HCT116 (cell line): ENCODE measurements at regions not wholly inside any gene's neighbourhood (a gene's known extent, or its start where the extent isn't known, plus 50 kb on each side); places are given as distances from the start of the nearest gene placed in this dataset.

Source experiments
- ATAC-seq: fragments of 200-7000 bp; cut with Tn5 transposase; 2 replicates; pipeline ENCODE4 v1.9.1; 2020; ENCODE audit warnings: mild to moderate bottlenecking, moderate library complexity
- BruUV-seq: library from RNA; stranded (reverse); fragments of 400-500 nt; replicated peaks from 2 replicates; lab custom pipeline; 2021; lab: Mats Ljungman, UMichigan
- CTCF ChIA-PET: fragments of 300-600 bp; sonication (Branson Sonifier 250); formaldehyde crosslinking; loops from one replicate; lab custom pipeline; 2021; ENCODE audit warnings: antibody characterized with exemption; lab: Charles Lee
- POLR2A ChIA-PET: fragments of 300-600, 350-600 bp; sonication (Branson Sonifier 250); formaldehyde crosslinking; loops from one replicate; lab custom pipeline; 2021; ENCODE audit warnings: antibody characterized with exemption; lab: Charles Lee
- RAD21 ChIA-PET, 2 experiments: fragments of 300-600 bp; sonication (Branson Sonifier 250); formaldehyde crosslinking; loops; one replicate each; lab custom pipeline; 2023; ENCODE audit warnings: low total read pairs in 2 of 2; ENCODE audit not compliant: uncharacterized antibody in 2 of 2, unreplicated experiment in 2 of 2, low non-redundant PET in 1 of 2; lab: Charles Lee
- DNase-seq: peaks from one replicate; pipeline ENCODE4 v3.0.0-alpha.2; 2010; ENCODE audit warnings: low read depth, low spot score
- H2AFZ ChIP-seq: fragments of 200-600 bp; shearing (Covaris generic), sonication (generic); 2 replicates; pipeline ENCODE4 v1.6.1; 2017; ENCODE audit warnings: low read depth, mixed run types, mixed read lengths, antibody characterized with exemption, low read length; ENCODE audit not compliant: poor library complexity, severe bottlenecking
- H3K27ac ChIP-seq: 2 replicates; pipeline ENCODE4 v1.5.1; 2012; ENCODE audit warnings: low read depth, low read length
- H3K27me3 ChIP-seq: fragments of 200-600 bp; sonication (generic); 2 replicates; pipeline ENCODE4 v1.6.1; 2016; ENCODE audit warnings: mixed run types, low read length, mixed read lengths; ENCODE audit not compliant: insufficient read depth
- H3K36me3 ChIP-seq, 2 experiments: fragments of 200-500 bp in 1 of 2; fragments of 200-600 bp in 1 of 2; sonication (Bioruptor generic) in 1 of 2; sonication (generic) in 1 of 2; 2 replicates each; pipeline versions ENCODE4 v1.5.1 to v1.6.1; 2014 to 2016; ENCODE audit warnings: low read length in 2 of 2, inconsistent platforms in 1 of 2, mixed read lengths in 1 of 2, mixed run types in 1 of 2; ENCODE audit not compliant: insufficient read depth in 2 of 2, control insufficient read depth in 1 of 2
- H3K4me1 ChIP-seq, 2 experiments: fragments of 200-600 bp in 1 of 2; sonication (generic) in 1 of 2; 2 replicates each; pipeline versions ENCODE4 v1.5.1 to v1.6.1; 2012 to 2017; ENCODE audit warnings: low read length in 2 of 2, inconsistent platforms in 1 of 2, mild to moderate bottlenecking in 1 of 2, mixed read lengths in 1 of 2, mixed run types in 1 of 2, moderate library complexity in 1 of 2; ENCODE audit not compliant: insufficient read depth in 2 of 2, control insufficient read depth in 1 of 2
- H3K4me2 ChIP-seq: fragments of 200-600 bp; sonication (generic); 2 replicates; pipeline ENCODE4 v1.6.1; 2017; ENCODE audit warnings: mixed run types, low read length, mixed read lengths
- H3K4me3 ChIP-seq, 2 experiments: fragments of 200-600 bp in 1 of 2; sonication (generic) in 1 of 2; replicated peaks in 1 of 2; 2 replicates each; pipeline ENCODE4 v1.5.1; 2011 to 2016; ENCODE audit warnings: low read length in 2 of 2, control low read depth in 1 of 2, low read depth in 1 of 2, mild to moderate bottlenecking in 1 of 2, mixed read lengths in 1 of 2, mixed run types in 1 of 2
- H3K79me2 ChIP-seq: fragments of 200-600 bp; sonication (generic); 2 replicates; pipeline ENCODE4 v1.6.1; 2017; ENCODE audit warnings: mild to moderate bottlenecking, mixed run types, low read length, moderate library complexity, mixed read lengths; ENCODE audit not compliant: insufficient read depth
- H3K9ac ChIP-seq: fragments of 200-600 bp; sonication (generic); 2 replicates; pipeline ENCODE4 v1.6.1; 2016; ENCODE audit warnings: low read length, mixed read lengths
- H3K9me2 ChIP-seq: fragments of 200-600 bp; sonication (generic), shearing (Covaris generic); 2 replicates; pipeline ENCODE4 v1.6.1; 2017; ENCODE audit warnings: mixed run types, mild to moderate bottlenecking, moderate library complexity; ENCODE audit not compliant: insufficient read depth
- H3K9me3 ChIP-seq, 2 experiments: fragments of 200-500 bp in 1 of 2; fragments of 200-600 bp in 1 of 2; sonication (Bioruptor generic) in 1 of 2; sonication (generic) in 1 of 2; 2 replicates each; pipeline ENCODE4 v1.6.1; 2014 to 2017; ENCODE audit warnings: low read length in 2 of 2, mixed read lengths in 2 of 2, inconsistent platforms in 1 of 2, low read depth in 1 of 2, mild to moderate bottlenecking in 1 of 2, mixed run types in 1 of 2, moderate library complexity in 1 of 2; ENCODE audit not compliant: control insufficient read depth in 1 of 2, insufficient read depth in 1 of 2
- H4K20me1 ChIP-seq: fragments of 200-600 bp; sonication (generic), shearing (Covaris generic); 2 replicates; pipeline ENCODE4 v1.6.1; 2017; ENCODE audit warnings: mixed run types, mild to moderate bottlenecking, moderate library complexity; ENCODE audit not compliant: insufficient read depth
- EGR1 ChIP-seq: IDR thresholded peaks from 2 replicates; pipeline ENCODE4 v1.6.1; 2012; ENCODE audit warnings: low read depth
- ELF1 ChIP-seq: IDR thresholded peaks from 2 replicates; pipeline ENCODE4 v1.6.1; 2012; ENCODE audit warnings: low read depth, borderline replicate concordance
- EZH2 ChIP-seq: fragments of 200-600 bp; sonication (generic); IDR thresholded peaks from 2 replicates; pipeline ENCODE4 v1.6.1; 2017; ENCODE audit warnings: antibody characterized with exemption, mixed run types
- EZH2phosphoT487 ChIP-seq: fragments of 200-600 bp; IDR thresholded peaks from 2 replicates; pipeline ENCODE4 v1.6.1; 2018; ENCODE audit warnings: antibody characterized with exemption, borderline replicate concordance
- JUND ChIP-seq: IDR thresholded peaks from 2 replicates; pipeline ENCODE4 v1.6.1; 2012
- POLR2A ChIP-seq: IDR thresholded peaks from 2 replicates; pipeline ENCODE4 v1.7.0; 2011; ENCODE audit warnings: borderline replicate concordance; ENCODE audit not compliant: insufficient read depth, insufficient read length; ENCODE audit errors: extremely low read depth
- POLR2AphosphoS5 ChIP-seq: IDR thresholded peaks from 2 replicates; pipeline ENCODE4 v1.6.1; 2011; ENCODE audit warnings: mild to moderate bottlenecking, low read depth, low read length, moderate library complexity
- SP1 ChIP-seq: IDR thresholded peaks from 2 replicates; pipeline ENCODE4 v1.6.1; 2012; ENCODE audit warnings: low read depth
- SRF ChIP-seq: IDR thresholded peaks from 2 replicates; pipeline ENCODE4 v1.6.1; 2012; ENCODE audit warnings: low read depth
- TCF7L2 ChIP-seq: IDR thresholded peaks from 2 replicates; pipeline ENCODE4 v1.7.0; 2011; ENCODE audit warnings: borderline replicate concordance, inconsistent platforms; ENCODE audit not compliant: insufficient read depth, insufficient read length; ENCODE audit errors: extremely low read depth
- YY1 ChIP-seq: IDR thresholded peaks from 2 replicates; pipeline ENCODE4 v1.6.1; 2011; ENCODE audit warnings: low read length, low read depth, moderate library complexity, mild to moderate bottlenecking; ENCODE audit not compliant: insufficient replicate concordance; ENCODE audit errors: extremely low read depth
- ZFX ChIP-seq: fragments of 450-650 bp; IDR thresholded peaks from 2 replicates; pipeline ENCODE4 v1.6.1; 2017
- ZNF274 ChIP-seq: fragments of 200-500 bp; sonication (Bioruptor generic); IDR thresholded peaks from 2 replicates; pipeline ENCODE4 v1.6.1; 2014; ENCODE audit warnings: mild to moderate bottlenecking, low read depth, low read length, inconsistent platforms
- intact Hi-C: fragments of 100-400 bp; cut with micrococcal nuclease; formaldehyde crosslinking; loops from 2 replicates; pipeline ENCODE4 v1.10.0; 2022
- TF ChIP-seq, protein P1 (sequence below), 3 experiments: fragments of 200-600 bp in 1 of 3; sonication (generic) in 1 of 3; IDR thresholded peaks in 2 of 3; conservative IDR thresholded peaks in 1 of 3; 2 replicates each; pipeline ENCODE4 v1.5.1; 2012 to 2017; ENCODE audit warnings: low read depth in 2 of 3, low read length in 2 of 3, antibody characterized with exemption in 1 of 3, borderline replicate concordance in 1 of 3, control low read depth in 1 of 3, mild to moderate bottlenecking in 1 of 3, mixed read lengths in 1 of 3, mixed run types in 1 of 3, moderate library complexity in 1 of 3; ENCODE audit not compliant: insufficient read depth in 1 of 3
- TF ChIP-seq, protein P2 (sequence below): IDR thresholded peaks from 2 replicates; pipeline ENCODE4 v1.6.1; 2012; ENCODE audit warnings: low read depth
- TF ChIP-seq, protein P3 (sequence below): IDR thresholded peaks from 2 replicates; pipeline ENCODE4 v1.6.1; 2012
- TF ChIP-seq, protein P4 (sequence below): IDR thresholded peaks from 2 replicates; pipeline ENCODE4 v1.6.1; 2012

DNA sequence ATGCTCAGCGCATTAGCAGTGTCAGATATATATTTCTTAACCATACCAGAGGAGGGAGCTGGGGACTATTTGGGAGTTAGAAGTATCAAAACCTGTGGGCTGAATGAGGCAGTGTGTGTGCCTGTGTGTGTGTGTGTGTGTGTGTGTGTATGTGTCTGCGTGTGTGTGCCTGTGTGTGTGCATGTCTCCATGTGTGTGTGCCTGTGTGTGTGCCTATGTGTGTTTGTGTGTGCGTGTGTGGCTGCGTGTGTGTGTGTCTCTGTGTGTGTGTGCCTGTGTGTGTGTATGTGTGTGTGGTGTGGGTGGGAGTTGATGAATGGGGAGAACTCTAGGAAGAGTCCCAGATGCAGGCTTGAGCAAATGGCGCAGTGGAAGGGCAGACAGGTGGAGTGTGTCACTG, 92.9 kb downstream of the PAX1 start:
- ATAC-seq (no peak), DNase-seq (no peak)
- H3K9me2 ChIP-seq, result no peaks in the 10 kb centered on the region
- H3K4me1 ChIP-seq, result no peaks in the 10 kb centered on the region
- BruUV-seq, result no TSS peak
- H4K20me1 ChIP-seq, result no peaks in the 10 kb centered on the region
- CTCF ChIA-PET, result no interaction called here
- H3K9me3 ChIP-seq, result no peaks in the 10 kb centered on the region
- H3K9ac ChIP-seq, result no peak overlapping the region
- no peaks in the 10 kb centered on the region for H3K36me3 ChIP-seq
- no peak overlapping the region for H3K4me2 ChIP-seq
- intact Hi-C loops, result loop anchor here (5.0 kb wide), 1 partner anchor 514 kb away; no protein-coding TSS in a partner anchor
- no peaks in the 10 kb centered on the region for H3K79me2 ChIP-seq
- H3K27me3 ChIP-seq, result no peaks in the 10 kb centered on the region
- H3K27ac ChIP-seq, result no peak overlapping the region
- POLR2A ChIA-PET, result no interaction called here
- no peak overlapping the region for H2AFZ ChIP-seq
- TF ChIP-seq EGR1 (no peak), SRF (no peak), ZNF274 (no peak), ELF1 (no peak), EZH2phosphoT487 (no peak), YY1 (no peak), POLR2AphosphoS5 (no peak), JUND (no peak), POLR2A (no peak), ZFX (no peak), SP1 (no peak), EZH2 (no peak), TCF7L2 (no peak)
- TF ChIP-seq, protein P1, sequence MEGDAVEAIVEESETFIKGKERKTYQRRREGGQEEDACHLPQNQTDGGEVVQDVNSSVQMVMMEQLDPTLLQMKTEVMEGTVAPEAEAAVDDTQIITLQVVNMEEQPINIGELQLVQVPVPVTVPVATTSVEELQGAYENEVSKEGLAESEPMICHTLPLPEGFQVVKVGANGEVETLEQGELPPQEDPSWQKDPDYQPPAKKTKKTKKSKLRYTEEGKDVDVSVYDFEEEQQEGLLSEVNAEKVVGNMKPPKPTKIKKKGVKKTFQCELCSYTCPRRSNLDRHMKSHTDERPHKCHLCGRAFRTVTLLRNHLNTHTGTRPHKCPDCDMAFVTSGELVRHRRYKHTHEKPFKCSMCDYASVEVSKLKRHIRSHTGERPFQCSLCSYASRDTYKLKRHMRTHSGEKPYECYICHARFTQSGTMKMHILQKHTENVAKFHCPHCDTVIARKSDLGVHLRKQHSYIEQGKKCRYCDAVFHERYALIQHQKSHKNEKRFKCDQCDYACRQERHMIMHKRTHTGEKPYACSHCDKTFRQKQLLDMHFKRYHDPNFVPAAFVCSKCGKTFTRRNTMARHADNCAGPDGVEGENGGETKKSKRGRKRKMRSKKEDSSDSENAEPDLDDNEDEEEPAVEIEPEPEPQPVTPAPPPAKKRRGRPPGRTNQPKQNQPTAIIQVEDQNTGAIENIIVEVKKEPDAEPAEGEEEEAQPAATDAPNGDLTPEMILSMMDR (IDR thresholded peaks at IDR 0.05 in 2 of 3, conservative IDR thresholded peaks at IDR 0.05 in 1 of 3; ENCODE audit: borderline replicate concordance in 1 of 3, insufficient read depth in 1 of 3, low read depth in 2 of 3, low read length in 2 of 3), result no peak
- TF ChIP-seq, protein P2, sequence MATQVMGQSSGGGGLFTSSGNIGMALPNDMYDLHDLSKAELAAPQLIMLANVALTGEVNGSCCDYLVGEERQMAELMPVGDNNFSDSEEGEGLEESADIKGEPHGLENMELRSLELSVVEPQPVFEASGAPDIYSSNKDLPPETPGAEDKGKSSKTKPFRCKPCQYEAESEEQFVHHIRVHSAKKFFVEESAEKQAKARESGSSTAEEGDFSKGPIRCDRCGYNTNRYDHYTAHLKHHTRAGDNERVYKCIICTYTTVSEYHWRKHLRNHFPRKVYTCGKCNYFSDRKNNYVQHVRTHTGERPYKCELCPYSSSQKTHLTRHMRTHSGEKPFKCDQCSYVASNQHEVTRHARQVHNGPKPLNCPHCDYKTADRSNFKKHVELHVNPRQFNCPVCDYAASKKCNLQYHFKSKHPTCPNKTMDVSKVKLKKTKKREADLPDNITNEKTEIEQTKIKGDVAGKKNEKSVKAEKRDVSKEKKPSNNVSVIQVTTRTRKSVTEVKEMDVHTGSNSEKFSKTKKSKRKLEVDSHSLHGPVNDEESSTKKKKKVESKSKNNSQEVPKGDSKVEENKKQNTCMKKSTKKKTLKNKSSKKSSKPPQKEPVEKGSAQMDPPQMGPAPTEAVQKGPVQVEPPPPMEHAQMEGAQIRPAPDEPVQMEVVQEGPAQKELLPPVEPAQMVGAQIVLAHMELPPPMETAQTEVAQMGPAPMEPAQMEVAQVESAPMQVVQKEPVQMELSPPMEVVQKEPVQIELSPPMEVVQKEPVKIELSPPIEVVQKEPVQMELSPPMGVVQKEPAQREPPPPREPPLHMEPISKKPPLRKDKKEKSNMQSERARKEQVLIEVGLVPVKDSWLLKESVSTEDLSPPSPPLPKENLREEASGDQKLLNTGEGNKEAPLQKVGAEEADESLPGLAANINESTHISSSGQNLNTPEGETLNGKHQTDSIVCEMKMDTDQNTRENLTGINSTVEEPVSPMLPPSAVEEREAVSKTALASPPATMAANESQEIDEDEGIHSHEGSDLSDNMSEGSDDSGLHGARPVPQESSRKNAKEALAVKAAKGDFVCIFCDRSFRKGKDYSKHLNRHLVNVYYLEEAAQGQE, result no peak
- TF ChIP-seq, protein P3, sequence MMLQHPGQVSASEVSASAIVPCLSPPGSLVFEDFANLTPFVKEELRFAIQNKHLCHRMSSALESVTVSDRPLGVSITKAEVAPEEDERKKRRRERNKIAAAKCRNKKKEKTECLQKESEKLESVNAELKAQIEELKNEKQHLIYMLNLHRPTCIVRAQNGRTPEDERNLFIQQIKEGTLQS, result no peak
- TF ChIP-seq, protein P4, sequence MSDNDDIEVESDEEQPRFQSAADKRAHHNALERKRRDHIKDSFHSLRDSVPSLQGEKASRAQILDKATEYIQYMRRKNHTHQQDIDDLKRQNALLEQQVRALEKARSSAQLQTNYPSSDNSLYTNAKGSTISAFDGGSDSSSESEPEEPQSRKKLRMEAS, result no peak
- TF ChIP-seq, all 23 proteins: peak for 0
- RAD21 ChIA-PET, result no interaction called here
- H3K4me3 ChIP-seq, result no peak overlapping the region
